ENCODE measurements at regions not wholly inside any gene's neighbourhood (a gene's known extent, or its start where the extent isn't known, plus 50 kb on each side); places are given as distances from the start of the nearest gene placed in this dataset.

GRCh38 chr13:107244241-107244640 is 676.3 kb upstream of the ARGLU1 start:
- H2AFZ ChIP-seq (ENCODE audit: low read depth, low read length) = no peak overlapping the region

GRCh38 chr13:107242138-107242537 is 674.2 kb upstream of the ARGLU1 start:
- Histone ChIP-seq H4K20me1 (ENCODE audit: insufficient read depth) (no peaks in the 10 kb centered on the region), H3K27me3 (ENCODE audit: insufficient read depth, low read depth, low read length) (no peaks in the 10 kb centered on the region), H3K4me3 (ENCODE audit: low read length) (no peak overlapping the region), H3K9me3 (ENCODE audit: low read length) (no peaks in the 10 kb centered on the region), H3K79me2 (replicated peaks; ENCODE audit: insufficient read depth, low read length) (no peaks in the 10 kb centered on the region), H3K9me2 (ENCODE audit: insufficient read depth, low read length) (no peaks in the 10 kb centered on the region), H3K4me2 (ENCODE audit: low read length) (no peak overlapping the region), H3K36me3 (ENCODE audit: insufficient read depth, low read length) (no peaks in the 10 kb centered on the region), H3K9ac (ENCODE audit: low read length) (no peak overlapping the region), H3F3A (ENCODE audit: insufficient read depth, low read length, poor library complexity, severe bottlenecking) (no peaks in the 10 kb centered on the region), H2AFZ (ENCODE audit: low read depth, low read length) (no peak overlapping the region), H3K27ac (ENCODE audit: low read length) (no peak overlapping the region)
- TF ChIP-seq RAD21 (conservative IDR thresholded peaks at IDR 0.05) = no peak
- TF ChIP-seq MXI1 (conservative IDR thresholded peaks at IDR 0.05; ENCODE audit: poor library complexity, severe bottlenecking) = no peak
- TF ChIP-seq REST (IDR thresholded peaks at IDR 0.05; ENCODE audit: borderline replicate concordance) = no peak
- TF ChIP-seq CTCF (IDR thresholded peaks at IDR 0.05; ENCODE audit: poor library complexity, severe bottlenecking) = no peak
- TF ChIP-seq SMC3 (conservative IDR thresholded peaks at IDR 0.05; ENCODE audit: poor library complexity) = no peak
- TF ChIP-seq POLR2AphosphoS5 (IDR thresholded peaks at IDR 0.05) = no peak
- no peak for TF ChIP-seq TAF1 (IDR thresholded peaks at IDR 0.05; ENCODE audit: low read depth)

More at GRCh38 chr13:107244241-107244640, 676.3 kb upstream of the ARGLU1 start:
- Histone ChIP-seq H3F3A (ENCODE audit: insufficient read depth, low read length, poor library complexity, severe bottlenecking) (no peaks in the 10 kb centered on the region), H3K4me3 (ENCODE audit: low read length) (no peak overlapping the region), H3K4me2 (ENCODE audit: low read length) (no peak overlapping the region), H3K9me2 (ENCODE audit: insufficient read depth, low read length) (no peaks in the 10 kb centered on the region), H3K27me3 (ENCODE audit: insufficient read depth, low read depth, low read length) (no peaks in the 10 kb centered on the region), H3K79me2 (replicated peaks; ENCODE audit: insufficient read depth, low read length) (no peaks in the 10 kb centered on the region), H3K9me3 (ENCODE audit: low read length) (no peaks in the 10 kb centered on the region), H3K9ac (ENCODE audit: low read length) (no peak overlapping the region), H3K27ac (ENCODE audit: low read length) (no peak overlapping the region), H4K20me1 (ENCODE audit: insufficient read depth) (no peaks in the 10 kb centered on the region), H3K36me3 (ENCODE audit: insufficient read depth, low read length) (no peaks in the 10 kb centered on the region)
- TF ChIP-seq SMC3 (conservative IDR thresholded peaks at IDR 0.05; ENCODE audit: poor library complexity) (no peak), REST (IDR thresholded peaks at IDR 0.05; ENCODE audit: borderline replicate concordance) (no peak), POLR2AphosphoS5 (IDR thresholded peaks at IDR 0.05) (no peak), MXI1 (conservative IDR thresholded peaks at IDR 0.05; ENCODE audit: poor library complexity, severe bottlenecking) (no peak)

Data from neural cell (in vitro differentiated cells).